Right lobe of liver (tissue), 6 donors: ENCODE measurements at regions not wholly inside any gene's neighbourhood (a gene's known extent, or its start where the extent isn't known, plus 50 kb on each side); places are given as distances from the start of the nearest gene placed in this dataset.
"Not testable (repeated sequence)": the region's sequence is repeated elsewhere in the genome, so short reads cannot be mapped to it uniquely, and the experiment has no call there.

Experiments used
- ATAC-seq, 4 donors: fragments of 200-7000 bp; cut with Tn5 transposase; one replicate each; pipeline ENCODE4 v1.9.1; 2020; ENCODE audit warnings: mild to moderate bottlenecking in 4 of 4, moderate library complexity in 4 of 4
- DNase-seq, 3 donors: peaks; one replicate each; pipeline ENCODE4 v3.0.0-alpha.2; 2020
- H3K27ac ChIP-seq, 3 donors: fragments of 200-600 bp; one replicate each; pipeline ENCODE4 v1.8.0; 2022
- H3K27me3 ChIP-seq, 2 donors: fragments of 200-600 bp; one replicate each; pipeline ENCODE4 v1.8.0; 2022
- H3K36me3 ChIP-seq, 4 donors: fragments of 200-600 bp; sonication (generic) in 1 of 4; one replicate each; pipeline versions ENCODE4 v1.5.1 to v1.8.0; 2017 to 2022; ENCODE audit warnings: control low read depth in 1 of 4
- H3K4me1 ChIP-seq, 4 donors: fragments of 200-600 bp; sonication (generic) in 1 of 4; one replicate each; pipeline versions ENCODE4 v1.5.1 to v1.8.0; 2017 to 2022; ENCODE audit warnings: control low read depth in 1 of 4
- H3K4me3 ChIP-seq, 3 donors: fragments of 200-600 bp; one replicate each; pipeline ENCODE4 v1.8.0; 2022
- H3K9me3 ChIP-seq, 4 donors: fragments of 200-600 bp; sonication (generic) in 1 of 4; one replicate each; pipeline versions ENCODE4 v1.5.1 to v1.8.0; 2017 to 2022; ENCODE audit warnings: control low read depth in 1 of 4
- CTCF ChIP-seq, 4 donors: fragments of 200-600 bp in 3 of 4; fragments of 450-650 bp in 1 of 4; IDR thresholded peaks; one replicate each; pipeline versions ENCODE4 v1.5.1 to v1.8.0; 2016 to 2022; ENCODE audit warnings: antibody characterized with exemption in 4 of 4, mild to moderate bottlenecking in 2 of 4
- POLR2A ChIP-seq: fragments of 450-650 bp; IDR thresholded peaks from one replicate; pipeline ENCODE4 v1.6.1; 2017; ENCODE audit warnings: antibody characterized with exemption, mild to moderate bottlenecking
- WGBS: methylation state at CpG from one replicate; pipeline ENCODE4 v1.1.6; 2018; ENCODE audit warnings: low coverage, low lambda C conversion rate; ENCODE audit not compliant: insufficient coverage; ENCODE audit errors: missing lambda C conversion rate; 5-methylcytosine and 5-hydroxymethylcytosine counted together
- intact Hi-C, 2 donors: fragments of 100-400 bp; cut with DNase I; formaldehyde crosslinking; loops; one replicate each; pipeline versions ENCODE4 v1.11.2 to v1.14.1; 2022
- donor health status: DM: no; HTN: yes; CAD: no.
- donor health status: DM: no; HTN: no; CAD: no.
- donor health status: DM: no; HTN: no; CAD: no.
- donor health status: DM: no; HTN: yes; CAD: no.
- donor health status: DM: no; HTN: yes; CAD: no.

GRCh38 chr3:187858041-187858440, 112.8 kb upstream of the BCL6 start:
- Histone ChIP-seq H3K9me3 (no peaks in the 10 kb centered on the region), H3K27ac (no peak overlapping the region), H3K27me3 (no peaks in the 10 kb centered on the region), H3K4me3 (no peak overlapping the region), H3K4me1 (no peaks in the 10 kb centered on the region), H3K36me3 (no peaks in the 10 kb centered on the region)
- TF ChIP-seq CTCF (IDR thresholded peaks at IDR 0.05) (no peak), POLR2A (no peak)
- intact Hi-C loops = no loop called here
- 82% methylated on average over 4 of the region's 5 CpGs for WGBS
- ATAC-seq (no peak), DNase-seq (no peak)

GRCh38 chr3:187858711-187859110, 113.4 kb upstream of the BCL6 start:
- Histone ChIP-seq H3K4me1 (no peaks in the 10 kb centered on the region), H3K4me3 (no peak overlapping the region), H3K27ac (no peak overlapping the region), H3K27me3 (no peaks in the 10 kb centered on the region), H3K9me3 (no peaks in the 10 kb centered on the region), H3K36me3 (no peaks in the 10 kb centered on the region)
- no peak for DNase-seq
- 78% methylated on average over 2 of the region's 2 CpGs for WGBS
- intact Hi-C loops = no loop called here
- no peak for ATAC-seq
- TF ChIP-seq CTCF (IDR thresholded peaks at IDR 0.05) (no peak), POLR2A (no peak)

GRCh38 chr3:187862701-187863277, 117.5 kb upstream of the BCL6 start:
- H3K36me3 ChIP-seq, DNase-seq, ATAC-seq, H3K9me3 ChIP-seq, H3K4me1 ChIP-seq, H3K27me3 ChIP-seq, H3K27ac ChIP-seq, H3K4me3 ChIP-seq, intact Hi-C loops: not testable (repeated sequence)
- WGBS = 32% methylated on average over 4 of the region's 22 CpGs

- Histone ChIP-seq H3K9me3 (no peaks in the 10 kb centered on the region), H3K4me3 (no peak overlapping the region), H3K36me3 (no peaks in the 10 kb centered on the region), H3K27me3 (no peaks in the 10 kb centered on the region), H3K4me1 (no peaks in the 10 kb centered on the region), H3K27ac (no peak overlapping the region)
- no peak for ATAC-seq
- DNase-seq = no peak
- intact Hi-C loops = no loop called here
- 75% methylated on average over 5 of the region's 5 CpGs for WGBS
- TF ChIP-seq POLR2A = no peak
- no peak for TF ChIP-seq CTCF (IDR thresholded peaks at IDR 0.05)
Observed at GRCh38 chr3:187870360-187871203, 125.3 kb upstream of the BCL6 start.

- Histone ChIP-seq H3K4me1 (no peaks in the 10 kb centered on the region), H3K27me3 (no peaks in the 10 kb centered on the region), H3K27ac (no peak overlapping the region), H3K4me3 (no peak overlapping the region), H3K36me3 (no peaks in the 10 kb centered on the region), H3K9me3 (no peaks in the 10 kb centered on the region)
- intact Hi-C loops = no loop called here
- ATAC-seq = no peak
- TF ChIP-seq CTCF (IDR thresholded peaks at IDR 0.05) = no peak
- TF ChIP-seq POLR2A = no peak
- no peak for DNase-seq
Observed at GRCh38 chr3:187871204-187871591, 125.9 kb upstream of the BCL6 start.
